ENCODE measurements at regions not wholly inside any gene's neighbourhood (a gene's known extent, or its start where the extent isn't known, plus 50 kb on each side); places are given as distances from the start of the nearest gene placed in this dataset.
"Not testable (repeated sequence)": the region's sequence is repeated elsewhere in the genome, so short reads cannot be mapped to it uniquely, and the experiment has no call there.

- Histone ChIP-seq H3K4me3 (ENCODE audit: low read length) (no peak overlapping the region), H3K27me3 (ENCODE audit: insufficient read depth, low read length) (no peaks in the 10 kb centered on the region), H3K9ac (ENCODE audit: low read depth, low read length) (no peak overlapping the region), H3K9me3 (ENCODE audit: insufficient read depth, low read depth, low read length) (peaks cover 17% of the 10 kb centered on the region; the same call in 1 of the 2 replicates), H3K27ac (ENCODE audit: low read length) (no peak overlapping the region), H3K36me3 (ENCODE audit: insufficient read depth, low read depth, low read length) (no peaks in the 10 kb centered on the region), H3K4me1 (ENCODE audit: insufficient read depth, low read length) (no peaks in the 10 kb centered on the region)
Measured at GRCh38 chr22:47898946-47899345, 1136.5 kb downstream of the TBC1D22A start.

- H3K27me3 ChIP-seq (ENCODE audit: insufficient read depth, low read length) = no peaks in the 10 kb centered on the region
- H3K4me3 ChIP-seq (ENCODE audit: low read length) = no peak overlapping the region
- no peak overlapping the region for H3K9ac ChIP-seq (ENCODE audit: low read depth, low read length)
- no peaks in the 10 kb centered on the region for H3K4me1 ChIP-seq (ENCODE audit: insufficient read depth, low read length)
- H3K9me3 ChIP-seq (ENCODE audit: insufficient read depth, low read depth, low read length) = peaks cover 20% of the 10 kb centered on the region; the same call in 1 of the 2 replicates
- H3K27ac ChIP-seq (ENCODE audit: low read length) = no peak overlapping the region
- no peaks in the 10 kb centered on the region for H3K36me3 ChIP-seq (ENCODE audit: insufficient read depth, low read depth, low read length)
Measured at GRCh38 chr22:47891609-47892008, 1129.2 kb downstream of the TBC1D22A start.

DNA sequence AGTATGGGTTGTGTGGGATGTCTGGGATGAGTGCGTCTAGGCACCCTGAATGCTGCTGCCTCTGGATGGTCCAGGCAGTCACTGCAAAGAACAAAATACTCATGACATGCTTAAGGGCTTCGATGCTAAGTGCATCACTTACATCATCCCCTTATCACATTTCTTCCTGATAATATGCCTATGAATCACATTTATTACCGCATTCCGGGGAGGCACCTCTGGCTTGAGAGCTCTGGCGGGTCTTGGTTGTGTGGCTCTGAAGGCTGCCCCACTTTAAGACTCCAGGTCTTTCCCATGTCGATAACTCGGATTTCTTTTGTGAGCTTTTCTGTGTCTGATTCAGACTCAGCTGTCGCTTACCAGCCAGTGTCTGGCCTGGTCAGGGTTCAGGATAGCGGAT lies 1126.4 kb downstream of the TBC1D22A start:
- Histone ChIP-seq H3K9me3 (ENCODE audit: insufficient read depth, low read depth, low read length) (peaks cover 2% of the 10 kb centered on the region; the same call in 1 of the 2 replicates), H3K27ac (ENCODE audit: low read length) (no peak overlapping the region), H3K4me1 (ENCODE audit: insufficient read depth, low read length) (no peaks in the 10 kb centered on the region), H3K36me3 (ENCODE audit: insufficient read depth, low read depth, low read length) (no peaks in the 10 kb centered on the region), H3K27me3 (ENCODE audit: insufficient read depth, low read length) (no peaks in the 10 kb centered on the region), H3K4me3 (ENCODE audit: low read length) (no peak overlapping the region), H3K9ac (ENCODE audit: low read depth, low read length) (no peak overlapping the region)

DNA sequence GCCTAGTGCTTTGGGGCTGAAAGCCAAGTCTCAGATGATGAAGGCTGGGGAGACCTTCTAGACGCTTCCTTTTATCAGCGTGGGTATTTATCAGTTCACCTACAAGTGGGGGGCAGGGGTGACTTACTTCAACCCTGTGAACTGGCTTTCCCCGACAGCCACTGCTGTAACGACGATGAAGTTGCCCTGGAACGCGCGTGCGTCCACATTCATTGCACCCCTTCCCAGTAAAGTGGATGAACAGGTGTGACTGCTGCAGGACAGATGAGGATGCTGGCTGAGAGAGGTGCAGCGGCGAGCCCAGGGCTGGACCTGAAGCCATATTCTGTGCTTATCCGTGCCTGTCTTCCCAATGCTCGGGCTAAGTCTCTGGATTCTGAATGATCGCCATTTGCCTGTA lies 1122.3 kb downstream of the TBC1D22A start:
- no peaks in the 10 kb centered on the region for H3K36me3 ChIP-seq (ENCODE audit: insufficient read depth, low read depth, low read length)
- H3K9me3 ChIP-seq (ENCODE audit: insufficient read depth, low read depth, low read length) = no peaks in the 10 kb centered on the region
- no peak overlapping the region for H3K4me3 ChIP-seq (ENCODE audit: low read length)
- H3K27me3 ChIP-seq (ENCODE audit: insufficient read depth, low read length) = no peaks in the 10 kb centered on the region
- no peaks in the 10 kb centered on the region for H3K4me1 ChIP-seq (ENCODE audit: insufficient read depth, low read length)
- no peak overlapping the region for H3K27ac ChIP-seq (ENCODE audit: low read length)
- no peak overlapping the region for H3K9ac ChIP-seq (ENCODE audit: low read depth, low read length)

- H3K9me3 ChIP-seq (ENCODE audit: insufficient read depth, low read depth, low read length) = no peaks in the 10 kb centered on the region
- H3K36me3 ChIP-seq (ENCODE audit: insufficient read depth, low read depth, low read length) = no peaks in the 10 kb centered on the region
- no peaks in the 10 kb centered on the region for H3K27me3 ChIP-seq (ENCODE audit: insufficient read depth, low read length)
- no peak overlapping the region for H3K27ac ChIP-seq (ENCODE audit: low read length)
- no peak overlapping the region for H3K4me3 ChIP-seq (ENCODE audit: low read length)
- no peak overlapping the region for H3K9ac ChIP-seq (ENCODE audit: low read depth, low read length)
- H3K4me1 ChIP-seq (ENCODE audit: insufficient read depth, low read length) = no peaks in the 10 kb centered on the region
Measured at GRCh38 chr22:47884200-47884599, 1121.8 kb downstream of the TBC1D22A start.

GRCh38 chr22:47883757-47884156 lies 1121.3 kb downstream of the TBC1D22A start:
- Histone ChIP-seq H3K9me3 (ENCODE audit: insufficient read depth, low read depth, low read length) (no peaks in the 10 kb centered on the region), H3K4me3 (ENCODE audit: low read length) (no peak overlapping the region), H3K27me3 (ENCODE audit: insufficient read depth, low read length) (no peaks in the 10 kb centered on the region), H3K27ac (ENCODE audit: low read length) (no peak overlapping the region), H3K36me3 (ENCODE audit: insufficient read depth, low read depth, low read length) (no peaks in the 10 kb centered on the region), H3K4me1 (ENCODE audit: insufficient read depth, low read length) (no peaks in the 10 kb centered on the region), H3K9ac (ENCODE audit: low read depth, low read length) (no peak overlapping the region)

GRCh38 chr22:47879346-47879745 lies 1116.9 kb downstream of the TBC1D22A start:
- Histone ChIP-seq H3K36me3 (ENCODE audit: insufficient read depth, low read depth, low read length) (no peaks in the 10 kb centered on the region), H3K27ac (ENCODE audit: low read length) (no peak overlapping the region), H3K4me1 (ENCODE audit: insufficient read depth, low read length) (no peaks in the 10 kb centered on the region), H3K9me3 (ENCODE audit: insufficient read depth, low read depth, low read length) (no peaks in the 10 kb centered on the region), H3K4me3 (ENCODE audit: low read length) (no peak overlapping the region), H3K27me3 (ENCODE audit: insufficient read depth, low read length) (no peaks in the 10 kb centered on the region), H3K9ac (ENCODE audit: low read depth, low read length) (no peak overlapping the region)

DNA sequence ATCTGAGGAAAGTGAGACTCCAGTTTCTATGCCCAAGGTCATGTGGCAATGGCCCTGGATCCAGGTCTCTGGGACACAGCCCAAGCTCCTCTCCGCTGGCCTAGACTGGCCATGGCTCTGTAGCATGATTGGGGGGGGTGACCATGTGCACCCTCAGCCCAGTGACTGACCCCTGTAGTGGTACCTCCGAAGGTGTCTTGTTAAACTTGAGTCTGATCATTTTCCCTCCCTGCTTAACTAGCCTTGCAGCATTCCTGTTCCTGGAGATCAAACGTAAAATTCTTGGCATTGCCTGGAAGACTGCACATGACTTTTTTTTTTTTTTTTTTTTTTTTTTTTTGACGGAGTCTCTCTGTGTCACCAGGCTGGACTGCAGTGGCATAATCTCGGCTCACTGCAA lies 1116.0 kb downstream of the TBC1D22A start:
- Histone ChIP-seq H3K27ac (ENCODE audit: low read length) (no peak overlapping the region), H3K9me3 (ENCODE audit: insufficient read depth, low read depth, low read length) (no peaks in the 10 kb centered on the region), H3K4me3 (ENCODE audit: low read length) (no peak overlapping the region), H3K4me1 (ENCODE audit: insufficient read depth, low read length) (no peaks in the 10 kb centered on the region), H3K27me3 (ENCODE audit: insufficient read depth, low read length) (no peaks in the 10 kb centered on the region), H3K9ac (ENCODE audit: low read depth, low read length) (no peak overlapping the region), H3K36me3 (ENCODE audit: insufficient read depth, low read depth, low read length) (no peaks in the 10 kb centered on the region)

GRCh38 chr22:47872761-47873535 lies 1110.5 kb downstream of the TBC1D22A start:
- H3K9ac ChIP-seq (ENCODE audit: low read depth, low read length) = no peak overlapping the region
- H3K4me3 ChIP-seq (ENCODE audit: low read length) = no peak overlapping the region
- H3K9me3 ChIP-seq (ENCODE audit: insufficient read depth, low read depth, low read length) = no peaks in the 10 kb centered on the region; the same call in 1 of the 2 replicates
- H3K27me3 ChIP-seq (ENCODE audit: insufficient read depth, low read length) = no peaks in the 10 kb centered on the region
- H3K36me3 ChIP-seq (ENCODE audit: insufficient read depth, low read depth, low read length) = no peaks in the 10 kb centered on the region
- H3K4me1 ChIP-seq (ENCODE audit: insufficient read depth, low read length) = no peaks in the 10 kb centered on the region
- no peak overlapping the region for H3K27ac ChIP-seq (ENCODE audit: low read length)

GRCh38 chr22:47865626-47866025 lies 1103.2 kb downstream of the TBC1D22A start:
- Histone ChIP-seq H3K4me3 (ENCODE audit: low read length) (no peak overlapping the region), H3K9ac (ENCODE audit: low read depth, low read length) (no peak overlapping the region), H3K27ac (ENCODE audit: low read length) (no peak overlapping the region), H3K9me3 (ENCODE audit: insufficient read depth, low read depth, low read length) (no peaks in the 10 kb centered on the region; the same call in 1 of the 2 replicates), H3K36me3 (ENCODE audit: insufficient read depth, low read depth, low read length) (no peaks in the 10 kb centered on the region), H3K27me3 (ENCODE audit: insufficient read depth, low read length) (no peaks in the 10 kb centered on the region), H3K4me1 (ENCODE audit: insufficient read depth, low read length) (no peaks in the 10 kb centered on the region)

DNA sequence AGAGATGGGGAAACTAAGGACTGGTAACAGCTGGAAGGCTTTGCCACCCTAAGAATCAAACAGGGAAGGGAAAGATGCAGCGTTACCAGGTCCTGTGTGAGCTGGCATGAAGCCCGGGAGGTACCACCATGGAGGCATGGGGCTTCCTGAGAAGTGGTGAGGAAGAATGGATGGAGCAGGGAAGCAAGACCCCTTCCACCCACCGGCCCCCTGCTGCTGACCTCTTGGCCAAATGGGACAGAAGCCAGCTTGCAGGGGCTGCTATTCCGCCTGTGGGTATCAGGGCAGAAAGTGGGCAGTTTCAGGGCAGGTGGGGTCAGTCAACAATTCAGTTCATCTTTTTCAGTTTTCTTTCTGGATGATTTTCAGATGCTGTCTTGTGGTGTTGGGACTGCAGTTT lies 1099.9 kb downstream of the TBC1D22A start:
- Histone ChIP-seq H3K9me3 (ENCODE audit: insufficient read depth, low read depth, low read length) (peaks cover 4% of the 10 kb centered on the region; the same call in 1 of the 2 replicates), H3K9ac (ENCODE audit: low read depth, low read length) (no peak overlapping the region), H3K27me3 (ENCODE audit: insufficient read depth, low read length) (no peaks in the 10 kb centered on the region), H3K4me3 (ENCODE audit: low read length) (no peak overlapping the region), H3K4me1 (ENCODE audit: insufficient read depth, low read length) (no peaks in the 10 kb centered on the region), H3K36me3 (ENCODE audit: insufficient read depth, low read depth, low read length) (no peaks in the 10 kb centered on the region), H3K27ac (ENCODE audit: low read length) (no peak overlapping the region)

- not testable (repeated sequence) for H3K9ac ChIP-seq (ENCODE audit: low read depth, low read length); H3K9me3 ChIP-seq (ENCODE audit: insufficient read depth, low read depth, low read length); H3K27ac ChIP-seq (ENCODE audit: low read length); H3K36me3 ChIP-seq (ENCODE audit: insufficient read depth, low read depth, low read length); H3K4me3 ChIP-seq (ENCODE audit: low read length); H3K27me3 ChIP-seq (ENCODE audit: insufficient read depth, low read length); H3K4me1 ChIP-seq (ENCODE audit: insufficient read depth, low read length)
Measured at GRCh38 chr22:47860907-47861306, 1098.5 kb downstream of the TBC1D22A start.

All from iPS-20b (cell line).